K562 (cell line): ENCODE measurements at regions not wholly inside any gene's neighbourhood (a gene's known extent, or its start where the extent isn't known, plus 50 kb on each side); places are given as distances from the start of the nearest gene placed in this dataset.

Experiments used
- ATAC-seq: fragments of 200-7000 bp; cut with Tn5 transposase; 3 replicates; pipeline ENCODE4 v1.9.1; 2020; ENCODE audit warnings: moderate library complexity
- BruUV-seq: library from RNA; stranded (reverse); fragments of 400-500 nt; replicated peaks from 2 replicates; lab custom pipeline; 2021; lab: Mats Ljungman, UMichigan
- CTCF ChIA-PET: fragments of 300-600 bp; formaldehyde crosslinking; extraction: SDS; loops from one replicate; lab custom pipeline; 2021; ENCODE audit warnings: low intra/inter-chr PET ratio; lab: Yijun Ruan, JAX
- POLR2A ChIA-PET: fragments of 300-600, 350-650 bp; sonication (Branson Sonifier 250); formaldehyde crosslinking; extraction: SDS; loops from one replicate; lab custom pipeline; 2021; ENCODE audit warnings: antibody characterized with exemption, inconsistent platforms; lab: Yijun Ruan, JAX
- DNase-seq, 4 experiments: peaks; one replicate each; pipeline versions ENCODE4 v3.0.0 to v3.0.0-alpha.2; 2011 to 2018; ENCODE audit warnings: low spot score in 3 of 4, mixed read lengths in 3 of 4; ENCODE audit errors: extremely low read depth in 1 of 4
- FAIRE-seq: peaks from 2 replicates; lab custom pipeline; 2011; peaks lifted over from hg19 to GRCh38; lab: Jason Lieb, UNC
- H2AFZ ChIP-seq: 2 replicates; pipeline ENCODE4 v1.6.0; 2011; ENCODE audit warnings: low read depth, low read length, control low read depth, inconsistent platforms
- H3K27ac ChIP-seq: fragments of 200-600 bp; 3 replicates; pipeline ENCODE4 v1.8.0; 2011; ENCODE audit warnings: low read depth, mild to moderate bottlenecking, control low read depth, inconsistent platforms, low read length, moderate library complexity, mixed read lengths; ENCODE audit errors: extremely low read depth
- H3K27me3 ChIP-seq, 2 experiments: fragments of 300-600 bp in 1 of 2; 2 replicates in 1 of 2; 3 replicates in 1 of 2; pipeline versions ENCODE4 v1.6.0 to v1.8.0; 2011; ENCODE audit warnings: inconsistent platforms in 2 of 2, low read length in 2 of 2, mild to moderate bottlenecking in 1 of 2, mixed read lengths in 1 of 2, moderate library complexity in 1 of 2; ENCODE audit not compliant: control insufficient read depth in 2 of 2, insufficient read depth in 2 of 2
- H3K36me3 ChIP-seq: fragments of 300-600 bp; 3 replicates; pipeline ENCODE4 v1.8.0; 2011; ENCODE audit warnings: mild to moderate bottlenecking, low read length, inconsistent platforms; ENCODE audit not compliant: control insufficient read depth, insufficient read depth
- H3K4me1 ChIP-seq, 2 experiments: fragments of 200-600 bp in 1 of 2; replicated peaks in 1 of 2; 2 replicates in 1 of 2; 3 replicates in 1 of 2; pipeline versions ENCODE4 v1.5.1 to v1.8.0; 2011; ENCODE audit warnings: inconsistent platforms in 2 of 2, low read length in 2 of 2, mild to moderate bottlenecking in 1 of 2, mixed read lengths in 1 of 2, moderate library complexity in 1 of 2; ENCODE audit not compliant: control insufficient read depth in 2 of 2, insufficient read depth in 2 of 2
- H3K4me2 ChIP-seq: 2 replicates; pipeline ENCODE4 v1.6.1; 2011; ENCODE audit warnings: low read length, control low read depth, inconsistent platforms, mixed read lengths; ENCODE audit not compliant: insufficient read depth
- H3K4me3 ChIP-seq: fragments of 200-600 bp; sonication (generic), shearing (Covaris generic); 2 replicates; pipeline ENCODE4 v1.5.1; 2016; ENCODE audit warnings: control low read depth, inconsistent platforms
- H3K79me2 ChIP-seq: fragments of 200-600 bp; 3 replicates; pipeline ENCODE4 v1.8.0; 2011; ENCODE audit warnings: low read length, inconsistent platforms; ENCODE audit not compliant: control insufficient read depth, insufficient read depth
- H3K9ac ChIP-seq, 2 experiments: 2 replicates each; pipeline versions ENCODE4 v1.6.0 to v1.6.1; 2011; ENCODE audit warnings: low read depth in 2 of 2, low read length in 2 of 2, control low read depth in 1 of 2, inconsistent platforms in 1 of 2, mild to moderate bottlenecking in 1 of 2, mixed read lengths in 1 of 2; ENCODE audit not compliant: insufficient read depth in 1 of 2
- H3K9me1 ChIP-seq: one replicate; pipeline ENCODE4 v1.6.0; 2011; ENCODE audit warnings: inconsistent platforms, mild to moderate bottlenecking, low read length, moderate library complexity; ENCODE audit not compliant: control insufficient read depth, insufficient read depth
- H3K9me3 ChIP-seq: replicated peaks from 2 replicates; pipeline ENCODE4 v1.5.1; 2011; ENCODE audit warnings: low read depth, low read length, inconsistent platforms; ENCODE audit not compliant: control insufficient read depth, insufficient read depth
- H4K20me1 ChIP-seq: replicated peaks from 2 replicates; pipeline ENCODE4 v1.6.1; 2011; ENCODE audit warnings: low read length, inconsistent platforms, mixed read lengths; ENCODE audit not compliant: control insufficient read depth, insufficient read depth
- HMG20A ChIP-seq: fragments of 450-650 bp; formaldehyde crosslinking; conservative IDR thresholded peaks from 2 replicates; pipeline ENCODE4 v1.4.0; 2020; ENCODE audit warnings: mild to moderate bottlenecking, mixed read lengths
- KDM4B ChIP-seq, 2 experiments: fragments of 450-650 bp in 1 of 2; sonication (generic) in 1 of 2; IDR thresholded peaks; 2 replicates each; pipeline ENCODE4 v1.6.1; 2016 to 2017; ENCODE audit warnings: borderline replicate concordance in 2 of 2, antibody characterized with exemption in 1 of 2, low read depth in 1 of 2, mild to moderate bottlenecking in 1 of 2
- TCF7 ChIP-seq: sonication (generic); IDR thresholded peaks from 2 replicates; pipeline ENCODE4 v1.6.1; 2016; ENCODE audit warnings: antibody characterized with exemption, borderline replicate concordance
- WGBS: fragments of 100-300 bp; shearing (Covaris generic); methylation state at CpG from one replicate; pipeline ENCODE4 v1.1.6; 2016; ENCODE audit warnings: low coverage, mixed read lengths; ENCODE audit not compliant: insufficient coverage; ENCODE audit errors: missing lambda C conversion rate; 5-methylcytosine and 5-hydroxymethylcytosine counted together
- in situ Hi-C: fragments of 300-500 bp; cut with MboI; formaldehyde crosslinking; loops from 4 replicates; pipeline ENCODE4 v1.15.0; 2018; ENCODE audit warnings: inconsistent platforms, mixed read lengths
- intact Hi-C: fragments of 100-400 bp; cut with micrococcal nuclease; formaldehyde crosslinking; loops from 2 replicates; pipeline ENCODE4 v1.14.2; 2022

- ChIA-PET POLR2A (no interaction called here), CTCF (no interaction called here)
- H3K9me1 ChIP-seq = no peaks in the 10 kb centered on the region
- no peaks in the 10 kb centered on the region for H3K4me1 ChIP-seq
- no peak overlapping the region for H3K4me2 ChIP-seq
- no peaks in the 10 kb centered on the region for H3K36me3 ChIP-seq
- ATAC-seq (no peak), FAIRE-seq (no peak), DNase-seq (no peak)
- no peaks in the 10 kb centered on the region for H3K27me3 ChIP-seq
- H3K79me2 ChIP-seq = no peaks in the 10 kb centered on the region
- H3K9me3 ChIP-seq = no peaks in the 10 kb centered on the region
- H3K9ac ChIP-seq = no peak overlapping the region
- WGBS = 0% methylated on average over 2 of the region's 2 CpGs
- H4K20me1 ChIP-seq = no peaks in the 10 kb centered on the region
- H3K4me3 ChIP-seq = no peak overlapping the region
- TF ChIP-seq HMG20A = no peak
- TF ChIP-seq, all 486 proteins: peak for 0
- H3K27ac ChIP-seq = no peak overlapping the region
- H2AFZ ChIP-seq = no peak overlapping the region
- in situ Hi-C loops = no loop called here
- BruUV-seq = no TSS peak
- intact Hi-C loops = no loop called here
Observed at GRCh38 chr12:97274386-97274785, 188.2 kb upstream of the RMST start.

DNA sequence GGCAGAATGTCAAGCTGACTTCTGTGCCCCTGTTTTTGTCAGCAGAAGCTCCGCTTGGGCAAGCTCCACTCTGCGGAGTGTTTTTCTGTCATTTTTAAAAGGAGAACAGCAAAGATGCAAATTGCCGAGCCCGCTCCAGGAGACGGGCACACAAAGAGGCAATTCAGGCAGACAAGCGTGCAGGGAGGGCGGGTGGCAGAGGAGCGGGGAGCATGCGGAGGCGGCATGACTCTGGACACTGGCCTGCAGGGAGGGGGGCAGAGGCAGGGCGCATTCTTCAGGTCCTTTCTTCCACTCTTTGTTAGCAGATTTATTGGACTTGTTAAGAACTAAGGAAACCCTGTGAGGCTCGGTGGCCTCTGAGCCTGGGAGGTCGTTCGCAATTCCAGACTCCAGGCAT is 187.3 kb upstream of the RMST start:
- Histone ChIP-seq H3K36me3 (no peaks in the 10 kb centered on the region), H3K9me1 (no peaks in the 10 kb centered on the region), H3K27ac (no peak overlapping the region), H3K9ac (no peak overlapping the region), H2AFZ (no peak overlapping the region), H3K27me3 (no peaks in the 10 kb centered on the region), H3K9me3 (no peaks in the 10 kb centered on the region), H4K20me1 (no peaks in the 10 kb centered on the region), H3K4me1 (no peaks in the 10 kb centered on the region), H3K79me2 (no peaks in the 10 kb centered on the region), H3K4me3 (no peak overlapping the region), H3K4me2 (no peak overlapping the region)
- FAIRE-seq = no peak
- ChIA-PET CTCF (no interaction called here), POLR2A (no interaction called here)
- in situ Hi-C loops = no loop called here
- no TSS peak for BruUV-seq
- intact Hi-C loops = no loop called here
- no peak for DNase-seq
- ATAC-seq = no peak
- 0% methylated on average over 9 of the region's 14 CpGs for WGBS
- TF ChIP-seq TCF7 = no peak
- no peak for TF ChIP-seq KDM4B (IDR thresholded peaks at IDR 0.05; ENCODE audit: borderline replicate concordance in 2 of 2, low read depth in 1 of 2)
